CD4-positive, alpha-beta T cell treated with Interleukin-4 for 1 hour (primary cell): ENCODE measurements at regions not wholly inside any gene's neighbourhood (a gene's known extent, or its start where the extent isn't known, plus 50 kb on each side); places are given as distances from the start of the nearest gene placed in this dataset.
A peak's percentile ranks its signal among the peaks of the same experiment; 100 is the strongest.
"Not testable (repeated sequence)": the region's sequence is repeated elsewhere in the genome, so short reads cannot be mapped to it uniquely, and the experiment has no call there.

ENCODE experiments used
- DNase-seq, 2 donors: peaks; one replicate each; pipeline ENCODE4 v3.0.0-alpha.2; 2020 to 2022

GRCh38 chr1:60949154-60949825, 133.1 kb upstream of the NFIA start:
- no peak for DNase-seq

GRCh38 chr1:60948486-60948885, 133.9 kb upstream of the NFIA start:
- DNase-seq = no peak

- no peak for DNase-seq
These were observed 135.0 kb upstream of the NFIA start for GRCh38 chr1:60947367-60947766.

- DNase-seq = no peak
These were observed 139.3 kb upstream of the NFIA start for GRCh38 chr1:60942896-60943638.

- no peak for DNase-seq
These were observed 140.1 kb upstream of the NFIA start for GRCh38 chr1:60942291-60942690.

GRCh38 chr1:60940685-60941084, 141.7 kb upstream of the NFIA start:
- DNase-seq = not testable (repeated sequence)

GRCh38 chr1:60937720-60938119, 144.6 kb upstream of the NFIA start:
- DNase-seq = no peak

- no peak for DNase-seq
These were observed 145.6 kb upstream of the NFIA start for GRCh38 chr1:60936591-60937342.

- no peak for DNase-seq
These were observed 146.2 kb upstream of the NFIA start for GRCh38 chr1:60936163-60936562.

GRCh38 chr1:60935599-60936110, 146.7 kb upstream of the NFIA start:
- no peak for DNase-seq

- DNase-seq = no peak
These were observed 152.2 kb upstream of the NFIA start for GRCh38 chr1:60930130-60930529.

GRCh38 chr1:60924964-60925798, 157.2 kb upstream of the NFIA start:
- DNase-seq = no peak

- no peak for DNase-seq
These were observed 158.2 kb upstream of the NFIA start for GRCh38 chr1:60924165-60924564.

GRCh38 chr1:60923389-60924087, 158.8 kb upstream of the NFIA start:
- no peak for DNase-seq

GRCh38 chr1:60922304-60922703, 160.1 kb upstream of the NFIA start:
- peak in 1 of 2 donors; percentile 16 for DNase-seq

- no peak for DNase-seq
These were observed 161.2 kb upstream of the NFIA start for GRCh38 chr1:60921175-60921574.

GRCh38 chr1:60920561-60920960, 161.8 kb upstream of the NFIA start:
- DNase-seq = no peak

GRCh38 chr1:60918867-60919266, 163.5 kb upstream of the NFIA start:
- no peak for DNase-seq

- DNase-seq = no peak
These were observed 165.5 kb upstream of the NFIA start for GRCh38 chr1:60916906-60917305.

GRCh38 chr1:60916199-60916598, 166.2 kb upstream of the NFIA start:
- DNase-seq = no peak

- DNase-seq = no peak
These were observed 166.9 kb upstream of the NFIA start for GRCh38 chr1:60915441-60915840.

GRCh38 chr1:60914982-60915381, 167.4 kb upstream of the NFIA start:
- DNase-seq = no peak
